ENCODE measurements at regions not wholly inside any gene's neighbourhood (a gene's known extent, or its start where the extent isn't known, plus 50 kb on each side); places are given as distances from the start of the nearest gene placed in this dataset.

DNA sequence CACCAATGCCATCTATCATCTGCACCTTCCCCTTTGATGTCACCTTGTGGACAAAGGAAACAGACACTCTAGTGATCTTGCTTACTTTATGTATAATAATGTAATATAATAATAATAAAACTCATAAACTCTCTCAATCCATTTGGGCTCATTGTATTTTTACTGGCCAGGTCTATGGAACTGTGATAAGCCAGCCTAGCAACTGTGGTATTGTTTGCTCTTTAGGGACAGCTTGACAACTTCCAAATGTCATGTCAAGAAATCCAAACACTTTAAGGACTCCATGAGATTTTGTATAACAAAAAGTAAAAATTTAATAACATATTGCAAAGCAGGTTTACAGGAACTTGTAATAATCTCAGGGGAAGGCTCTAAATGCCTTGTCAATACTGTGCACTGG, 1163.4 kb upstream of the TMPRSS15 start:
- H3K27me3 Mint-ChIP-seq (ENCODE audit: low read depth), result no peaks in the 10 kb centered on the region
- H3K36me3 Mint-ChIP-seq, result no peaks in the 10 kb centered on the region
- no peaks in the 10 kb centered on the region for H3K9me3 Mint-ChIP-seq
- no peak overlapping the region for H3K4me3 Mint-ChIP-seq
- TF ChIP-seq, protein P1, sequence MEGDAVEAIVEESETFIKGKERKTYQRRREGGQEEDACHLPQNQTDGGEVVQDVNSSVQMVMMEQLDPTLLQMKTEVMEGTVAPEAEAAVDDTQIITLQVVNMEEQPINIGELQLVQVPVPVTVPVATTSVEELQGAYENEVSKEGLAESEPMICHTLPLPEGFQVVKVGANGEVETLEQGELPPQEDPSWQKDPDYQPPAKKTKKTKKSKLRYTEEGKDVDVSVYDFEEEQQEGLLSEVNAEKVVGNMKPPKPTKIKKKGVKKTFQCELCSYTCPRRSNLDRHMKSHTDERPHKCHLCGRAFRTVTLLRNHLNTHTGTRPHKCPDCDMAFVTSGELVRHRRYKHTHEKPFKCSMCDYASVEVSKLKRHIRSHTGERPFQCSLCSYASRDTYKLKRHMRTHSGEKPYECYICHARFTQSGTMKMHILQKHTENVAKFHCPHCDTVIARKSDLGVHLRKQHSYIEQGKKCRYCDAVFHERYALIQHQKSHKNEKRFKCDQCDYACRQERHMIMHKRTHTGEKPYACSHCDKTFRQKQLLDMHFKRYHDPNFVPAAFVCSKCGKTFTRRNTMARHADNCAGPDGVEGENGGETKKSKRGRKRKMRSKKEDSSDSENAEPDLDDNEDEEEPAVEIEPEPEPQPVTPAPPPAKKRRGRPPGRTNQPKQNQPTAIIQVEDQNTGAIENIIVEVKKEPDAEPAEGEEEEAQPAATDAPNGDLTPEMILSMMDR (IDR thresholded peaks at IDR 0.05; ENCODE audit: unreplicated experiment), result no peak
- no peaks in the 10 kb centered on the region for H3K4me1 Mint-ChIP-seq
- no peak for DNase-seq (ENCODE audit: low spot score in 2 of 2, unreplicated experiment in 2 of 2)
- no peak overlapping the region for H3K27ac Mint-ChIP-seq

DNA sequence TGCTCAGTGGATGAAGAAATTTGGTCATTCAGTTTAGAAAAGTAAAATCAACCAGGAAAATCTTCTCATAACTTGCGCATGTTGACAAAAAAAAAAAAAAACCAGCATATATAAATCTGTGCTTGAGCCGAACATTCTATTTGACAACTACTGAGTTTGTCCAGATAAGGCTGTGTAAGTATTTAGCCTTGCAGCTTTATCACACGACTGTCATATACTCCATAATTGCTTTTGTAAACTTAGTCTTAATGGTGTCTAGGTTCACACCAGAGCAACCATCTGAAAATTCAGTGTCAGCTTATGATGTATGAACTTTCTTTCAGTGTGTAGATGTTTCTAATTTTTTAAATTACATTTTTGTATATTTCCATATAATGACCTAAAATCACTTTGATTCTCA, 1173.8 kb upstream of the TMPRSS15 start:
- no peaks in the 10 kb centered on the region for H3K27me3 Mint-ChIP-seq (ENCODE audit: low read depth)
- no peaks in the 10 kb centered on the region for H3K9me3 Mint-ChIP-seq
- TF ChIP-seq, protein P1 (IDR thresholded peaks at IDR 0.05; ENCODE audit: unreplicated experiment), result no peak

DNA sequence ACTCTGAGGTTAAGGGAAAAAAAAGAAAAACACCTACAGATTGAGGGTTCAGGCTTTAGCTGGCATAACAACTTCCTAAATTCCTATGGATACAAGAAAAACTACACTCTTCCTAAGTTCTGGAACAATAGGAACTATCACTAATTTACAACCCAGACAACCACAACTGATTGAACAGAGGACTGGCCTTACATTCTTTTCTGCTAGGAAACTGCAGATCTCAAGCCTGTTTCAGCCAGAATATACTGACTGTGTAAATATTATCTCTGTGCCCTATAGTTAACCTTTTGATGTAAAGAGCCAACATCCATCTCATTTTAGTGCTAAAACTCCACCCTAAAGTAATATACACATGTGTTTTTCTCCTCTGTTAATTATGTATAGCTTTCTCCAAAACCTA, 1186.5 kb upstream of the TMPRSS15 start:
- Mint-ChIP-seq H3K4me3 (no peak overlapping the region), H3K27me3 (ENCODE audit: low read depth) (no peaks in the 10 kb centered on the region), H3K4me1 (peaks cover 12% of the 10 kb centered on the region), H3K27ac (peak overlapping the region; percentile 26), H3K9me3 (peaks cover 3% of the 10 kb centered on the region), H3K36me3 (no peaks in the 10 kb centered on the region)
- DNase-seq (ENCODE audit: low spot score in 2 of 2, unreplicated experiment in 2 of 2), result no peak
- TF ChIP-seq, protein P1 (IDR thresholded peaks at IDR 0.05; ENCODE audit: unreplicated experiment), result no peak

More for the DNA sequence above, 1173.8 kb upstream of the TMPRSS15 start:
- no peak for DNase-seq (ENCODE audit: low spot score in 2 of 2, unreplicated experiment in 2 of 2)
- H3K36me3 Mint-ChIP-seq, result no peaks in the 10 kb centered on the region
- no peak overlapping the region for H3K27ac Mint-ChIP-seq
- H3K4me3 Mint-ChIP-seq, result no peak overlapping the region
- H3K4me1 Mint-ChIP-seq, result peaks cover 20% of the 10 kb centered on the region

DNA sequence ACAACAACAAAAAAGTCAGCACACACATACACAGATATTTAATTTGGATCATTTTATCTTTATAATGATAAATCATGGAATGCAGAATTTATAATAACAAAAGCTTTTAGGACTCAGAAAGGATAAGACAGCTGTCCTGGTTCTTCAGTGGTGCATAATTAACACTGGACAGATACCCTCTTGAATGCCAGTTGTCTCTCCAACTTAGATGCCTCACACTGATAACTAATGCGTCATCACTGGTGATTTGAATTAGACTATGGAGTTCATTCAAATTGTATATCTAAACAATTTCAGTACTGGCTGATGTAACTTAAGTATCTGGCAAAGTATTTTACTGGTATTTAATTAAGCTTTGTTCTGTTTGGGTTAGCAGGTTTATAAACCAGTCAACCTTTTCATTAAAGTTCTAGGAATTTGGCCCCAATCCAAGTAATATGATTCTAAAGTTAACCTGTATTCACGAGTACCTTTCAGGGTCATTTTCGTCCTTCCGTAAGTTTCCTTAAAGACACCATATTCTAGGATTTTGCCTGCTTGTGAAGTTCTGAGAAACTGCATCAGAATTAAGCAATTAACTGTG, 1199.5 kb upstream of the TMPRSS15 start:
- H3K27me3 Mint-ChIP-seq (ENCODE audit: low read depth), result no peaks in the 10 kb centered on the region
- DNase-seq (ENCODE audit: low spot score in 2 of 2, unreplicated experiment in 2 of 2), result no peak
- no peak overlapping the region for H3K27ac Mint-ChIP-seq
- H3K4me1 Mint-ChIP-seq, result peaks cover 5% of the 10 kb centered on the region
- peaks cover 5% of the 10 kb centered on the region for H3K9me3 Mint-ChIP-seq
- TF ChIP-seq, protein P1 (IDR thresholded peaks at IDR 0.05; ENCODE audit: unreplicated experiment), result no peak
- no peaks in the 10 kb centered on the region for H3K36me3 Mint-ChIP-seq
- no peak overlapping the region for H3K4me3 Mint-ChIP-seq

DNA sequence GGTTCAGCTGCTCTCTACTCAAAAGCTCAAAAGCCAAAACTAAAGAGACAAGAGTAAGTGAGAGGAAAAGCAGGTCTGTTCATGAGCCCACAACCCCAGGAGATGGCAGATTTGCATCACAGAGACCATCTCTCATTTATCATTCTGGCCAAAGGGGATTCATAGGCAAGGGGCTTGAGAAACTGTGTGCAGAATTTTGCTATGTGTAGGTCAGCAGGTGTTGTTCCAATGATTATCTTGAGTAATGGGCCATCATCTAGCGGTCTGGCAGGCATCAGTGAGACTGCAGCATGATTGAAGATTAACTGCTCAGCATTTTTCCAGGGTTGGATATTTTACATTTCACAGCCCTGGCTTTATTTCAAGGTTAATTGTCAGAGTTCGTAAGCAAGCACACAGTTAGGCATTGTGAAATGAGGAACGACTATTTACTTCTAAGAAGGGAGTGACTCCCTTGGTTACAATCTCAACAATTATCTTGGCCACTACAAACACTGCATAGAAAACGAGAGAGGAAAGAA, 1204.6 kb upstream of the TMPRSS15 start:
- Mint-ChIP-seq H3K27me3 (ENCODE audit: low read depth) (no peaks in the 10 kb centered on the region), H3K4me3 (no peak overlapping the region), H3K27ac (no peak overlapping the region), H3K9me3 (no peaks in the 10 kb centered on the region), H3K4me1 (peaks cover 9% of the 10 kb centered on the region), H3K36me3 (no peaks in the 10 kb centered on the region)
- DNase-seq (ENCODE audit: low spot score in 2 of 2, unreplicated experiment in 2 of 2), result no peak
- TF ChIP-seq, protein P1 (IDR thresholded peaks at IDR 0.05; ENCODE audit: unreplicated experiment), result no peak

Measured in mesothelial cell of epicardium (in vitro differentiated cells).